H1 (cell line): ENCODE measurements at regions not wholly inside any gene's neighbourhood (a gene's known extent, or its start where the extent isn't known, plus 50 kb on each side); places are given as distances from the start of the nearest gene placed in this dataset.

Source experiments
- CTCF ChIA-PET: fragments of 300-600 bp; sonication (Branson Sonifier 250); formaldehyde crosslinking; loops from one replicate; lab custom pipeline; 2021; ENCODE audit not compliant: partially characterized antibody; lab: Charles Lee
- POLR2A ChIA-PET: fragments of 300-600 bp; sonication (Branson Sonifier 250); formaldehyde crosslinking; loops from one replicate; lab custom pipeline; 2021; ENCODE audit warnings: inconsistent platforms; ENCODE audit not compliant: partially characterized antibody; lab: Charles Lee
- DNase-seq, 2 experiments: peaks; one replicate each; pipeline versions ENCODE4 v3.0.0 to v3.0.0-alpha.2; 2010 to 2022; ENCODE audit warnings: low spot score in 2 of 2, low read depth in 1 of 2, mixed read lengths in 1 of 2
- FAIRE-seq: peaks from 2 replicates; lab custom pipeline; 2011; peaks lifted over from hg19 to GRCh38; lab: Jason Lieb, UNC
- H2AFZ ChIP-seq: 2 replicates; pipeline ENCODE4 v1.8.1; 2012; ENCODE audit warnings: low read length, inconsistent platforms
- H2AK5ac ChIP-seq: 2 replicates; pipeline ENCODE4 v1.6.1; 2013; ENCODE audit warnings: low read depth, low read length
- H2BK120ac ChIP-seq: replicated peaks from 2 replicates; pipeline ENCODE3; 2013; ENCODE audit warnings: low read depth, low read length, inconsistent platforms
- H2BK12ac ChIP-seq: 2 replicates; pipeline ENCODE4 v1.6.1; 2013; ENCODE audit warnings: low read depth, low read length
- H2BK15ac ChIP-seq: 2 replicates; pipeline ENCODE4 v1.6.1; 2013; ENCODE audit warnings: low read length
- H2BK20ac ChIP-seq: 2 replicates; pipeline ENCODE4 v1.6.1; 2013; ENCODE audit warnings: low read length
- H2BK5ac ChIP-seq: 2 replicates; pipeline ENCODE4 v1.6.1; 2013; ENCODE audit warnings: low read depth, low read length
- H3K14ac ChIP-seq: 2 replicates; pipeline ENCODE4 v1.6.1; 2013; ENCODE audit warnings: inconsistent platforms; ENCODE audit not compliant: insufficient read length
- H3K18ac ChIP-seq: 2 replicates; pipeline ENCODE4 v1.6.1; 2013; ENCODE audit warnings: low read length; ENCODE audit errors: extremely low read depth
- H3K23ac ChIP-seq: 2 replicates; pipeline ENCODE4 v1.6.1; 2013; ENCODE audit warnings: inconsistent platforms; ENCODE audit not compliant: insufficient read length
- H3K23me2 ChIP-seq: 2 replicates; pipeline ENCODE4 v1.6.1; 2013; ENCODE audit warnings: low read depth, low read length
- H3K27ac ChIP-seq: 2 replicates; pipeline ENCODE4 v1.6.1; 2011; ENCODE audit warnings: low read depth, low read length, inconsistent platforms
- H3K27me3 ChIP-seq, 4 experiments: replicated peaks in 1 of 4; 1 replicate in 1 of 4; 2 replicates in 3 of 4; pipeline versions ENCODE4 v1.6.1 to v1.8.1; 2011 to 2013; ENCODE audit warnings: low read length in 3 of 4, mild to moderate bottlenecking in 3 of 4, inconsistent platforms in 2 of 4, mixed read lengths in 2 of 4, moderate library complexity in 1 of 4; ENCODE audit not compliant: control insufficient read depth in 3 of 4, insufficient read depth in 3 of 4; ENCODE audit errors: extremely low read depth in 1 of 4
- H3K36me3 ChIP-seq, 4 experiments: 2 replicates each; pipeline versions ENCODE4 v1.6.1 to v1.8.1; 2011 to 2013; ENCODE audit warnings: mild to moderate bottlenecking in 4 of 4, low read length in 3 of 4, moderate library complexity in 2 of 4, control low read depth in 1 of 4, inconsistent platforms in 1 of 4; ENCODE audit not compliant: insufficient read depth in 4 of 4, control insufficient read depth in 2 of 4
- H3K4ac ChIP-seq: replicated peaks from 2 replicates; pipeline ENCODE3; 2013; ENCODE audit warnings: low read length, low read depth, mixed read lengths, inconsistent platforms; ENCODE audit not compliant: insufficient read length
- H3K4me1 ChIP-seq, 4 experiments: replicated peaks in 1 of 4; 1 replicate in 1 of 4; 2 replicates in 3 of 4; pipeline versions ENCODE4 v1.6.1 to v1.8.1; 2011 to 2013; ENCODE audit warnings: low read length in 3 of 4, inconsistent platforms in 2 of 4, mixed read lengths in 1 of 4; ENCODE audit not compliant: insufficient read depth in 4 of 4, control insufficient read depth in 3 of 4
- H3K4me2 ChIP-seq, 2 experiments: 2 replicates each; pipeline versions ENCODE4 v1.6.1 to v1.8.1; 2011 to 2013; ENCODE audit warnings: low read depth in 2 of 2, low read length in 2 of 2, control low read depth in 1 of 2, inconsistent platforms in 1 of 2, mild to moderate bottlenecking in 1 of 2; ENCODE audit not compliant: insufficient read depth in 1 of 2
- H3K4me3 ChIP-seq, 4 experiments: fragments of 200-600, 300-600 bp in 1 of 4; sonication (generic), shearing (Covaris generic), sonication (Bioruptor Twin) in 1 of 4; 2 replicates each; pipeline versions ENCODE4 v1.5.1 to v1.8.1; 2011 to 2016; ENCODE audit warnings: low read length in 4 of 4, low read depth in 3 of 4, control low read depth in 2 of 4, inconsistent platforms in 2 of 4, mild to moderate bottlenecking in 2 of 4, mixed read lengths in 1 of 4, moderate library complexity in 1 of 4; ENCODE audit not compliant: insufficient read depth in 2 of 4; ENCODE audit errors: extremely low read depth in 1 of 4
- H3K56ac ChIP-seq: replicated peaks from 2 replicates; pipeline ENCODE3; 2013; ENCODE audit warnings: low read depth, mild to moderate bottlenecking, mixed read lengths, low read length, inconsistent platforms; ENCODE audit not compliant: insufficient read length
- H3K79me1 ChIP-seq: 2 replicates; pipeline ENCODE4 v1.6.1; 2013; ENCODE audit warnings: low read depth, low read length, control low read depth
- H3K79me2 ChIP-seq, 2 experiments: 2 replicates each; pipeline versions ENCODE4 v1.6.1 to v1.8.1; 2012 to 2013; ENCODE audit warnings: low read length in 2 of 2, mild to moderate bottlenecking in 2 of 2, inconsistent platforms in 1 of 2; ENCODE audit not compliant: insufficient read depth in 2 of 2, control insufficient read depth in 1 of 2
- H3K9ac ChIP-seq, 4 experiments: replicated peaks in 1 of 4; 1 replicate in 1 of 4; 2 replicates in 3 of 4; pipeline versions ENCODE4 v1.6.1 to v1.8.1; 2011 to 2013; ENCODE audit warnings: low read depth in 3 of 4, low read length in 3 of 4, control low read depth in 2 of 4, mild to moderate bottlenecking in 2 of 4, moderate library complexity in 2 of 4, inconsistent platforms in 1 of 4; ENCODE audit errors: extremely low read depth in 1 of 4
- H3K9me3 ChIP-seq, 2 experiments: 2 replicates each; pipeline versions ENCODE4 v1.6.1 to v1.8.1; 2012 to 2013; ENCODE audit warnings: mild to moderate bottlenecking in 2 of 2, moderate library complexity in 2 of 2, control low read depth in 1 of 2, inconsistent platforms in 1 of 2, low read depth in 1 of 2, low read length in 1 of 2, mixed read lengths in 1 of 2; ENCODE audit not compliant: insufficient read depth in 2 of 2
- H4K20me1 ChIP-seq, 2 experiments: replicated peaks in 1 of 2; 2 replicates each; pipeline versions ENCODE3 to v1.8.1; 2011 to 2013; ENCODE audit warnings: inconsistent platforms in 2 of 2, low read length in 2 of 2, mild to moderate bottlenecking in 1 of 2; ENCODE audit not compliant: insufficient read depth in 2 of 2, control insufficient read depth in 1 of 2
- H4K5ac ChIP-seq: 2 replicates; pipeline ENCODE4 v1.6.1; 2013; ENCODE audit warnings: low read length, low read depth, mixed read lengths, inconsistent platforms; ENCODE audit not compliant: insufficient read length
- H4K8ac ChIP-seq: 2 replicates; pipeline ENCODE4 v1.8.0; 2013; ENCODE audit warnings: mild to moderate bottlenecking, moderate library complexity, low read length, inconsistent platforms; ENCODE audit not compliant: insufficient read depth; ENCODE audit errors: extremely low read depth
- H4K91ac ChIP-seq: replicated peaks from 2 replicates; pipeline ENCODE3; 2013; ENCODE audit warnings: low read length, mixed read lengths, inconsistent platforms; ENCODE audit not compliant: insufficient read length
- ATF2 ChIP-seq: IDR thresholded peaks from 2 replicates; pipeline ENCODE4 v1.6.1; 2012; ENCODE audit warnings: low read length, inconsistent platforms
- ATF3 ChIP-seq: IDR thresholded peaks from 2 replicates; pipeline ENCODE4 v1.6.1; 2011; ENCODE audit warnings: low read depth, mild to moderate bottlenecking, low read length; ENCODE audit not compliant: insufficient read depth
- EGR1 ChIP-seq: IDR thresholded peaks from 2 replicates; pipeline ENCODE4 v1.6.1; 2011; ENCODE audit warnings: low read depth, low read length, borderline replicate concordance
- PHF8 ChIP-seq: fragments of 200-600 bp; sonication (generic); conservative IDR thresholded peaks from 2 replicates; pipeline ENCODE4 v1.7.1; 2012; ENCODE audit warnings: low read depth, mild to moderate bottlenecking, inconsistent platforms, low read length, moderate library complexity
- SP2 ChIP-seq: IDR thresholded peaks from 2 replicates; pipeline ENCODE4 v1.6.1; 2012; ENCODE audit warnings: mild to moderate bottlenecking, low read length, inconsistent platforms
- YY1 ChIP-seq: IDR thresholded peaks from 2 replicates; pipeline ENCODE4 v1.6.1; 2011; ENCODE audit warnings: low read depth, mild to moderate bottlenecking, low read length
- ZNF274 ChIP-seq: IDR thresholded peaks from 2 replicates; pipeline ENCODE4 v1.7.0; 2012; ENCODE audit warnings: low read length, borderline replicate concordance; ENCODE audit errors: extremely low read depth
- WGBS, 2 experiments: shearing (Covaris generic) in 1 of 2; methylation state at CpG; one replicate each; pipeline versions ENCODE4 v1.1.6 to v1.1.7; 2013 to 2015; ENCODE audit warnings: low lambda C conversion rate in 2 of 2, mixed read lengths in 2 of 2, inconsistent platforms in 1 of 2, low coverage in 1 of 2, missing lambda C conversion rate in 1 of 2; ENCODE audit not compliant: insufficient replicate concordance in 2 of 2, insufficient coverage in 1 of 2, insufficient read length in 1 of 2; ENCODE audit errors: extremely low coverage in 1 of 2, missing lambda C conversion rate in 1 of 2; 5-methylcytosine and 5-hydroxymethylcytosine counted together

GRCh38 chr6:48423640-48424365, 312.8 kb upstream of the PTCHD4 start:
- FAIRE-seq: no peak
- ChIA-PET POLR2A (no interaction called here), CTCF (no interaction called here)

More at GRCh38 chr6:48423640-48424365, 312.8 kb upstream of the PTCHD4 start:
- no peak overlapping the region for H2AFZ ChIP-seq
- H3K4ac ChIP-seq: no peak overlapping the region
- no peaks in the 10 kb centered on the region for H3K27me3 ChIP-seq
- H3K36me3 ChIP-seq: no peaks in the 10 kb centered on the region
- no peaks in the 10 kb centered on the region for H3K79me1 ChIP-seq
- no peaks in the 10 kb centered on the region for H4K20me1 ChIP-seq
- H3K4me1 ChIP-seq: no peaks in the 10 kb centered on the region
- no peak overlapping the region for H2BK15ac ChIP-seq
- no peaks in the 10 kb centered on the region; the same call in 1 of the 2 replicates for H3K23me2 ChIP-seq
- H2AK5ac ChIP-seq: no peak overlapping the region
- DNase-seq: no peak
- TF ChIP-seq ATF2: no peak
- no peak for TF ChIP-seq ATF3
- TF ChIP-seq YY1: no peak
- TF ChIP-seq SP2: no peak
- no peak for TF ChIP-seq ZNF274
- TF ChIP-seq PHF8: no peak
- no peak for TF ChIP-seq EGR1
- H3K9me3 ChIP-seq: 0 out of 4 replicates have a peak, but pooled peaks cover 0 to 5% of the 10 kb centered on the region in 2 experiments
- no peak overlapping the region for H4K5ac ChIP-seq
- H3K56ac ChIP-seq: no peak overlapping the region
- 93% methylated on average over 1 of the region's 1 CpG; no CpG with 5 or more reads in 1 of the 2 experiments for WGBS, 2 experiments
- H4K8ac ChIP-seq: no peak overlapping the region
- no peak overlapping the region for H3K4me2 ChIP-seq
- H2BK12ac ChIP-seq: no peak overlapping the region
- H3K27ac ChIP-seq: no peak overlapping the region
- no peaks in the 10 kb centered on the region for H3K79me2 ChIP-seq
- H2BK120ac ChIP-seq: no peak overlapping the region
- no peak overlapping the region for H3K9ac ChIP-seq
- no peak overlapping the region for H3K18ac ChIP-seq
- no peak overlapping the region for H3K14ac ChIP-seq
- no peak overlapping the region for H4K91ac ChIP-seq
- no peak overlapping the region for H2BK5ac ChIP-seq
- no peak overlapping the region for H3K4me3 ChIP-seq
- H3K23ac ChIP-seq: no peak overlapping the region
- H2BK20ac ChIP-seq: no peak overlapping the region
